NB4 (cell line): ENCODE measurements at regions not wholly inside any gene's neighbourhood (a gene's known extent, or its start where the extent isn't known, plus 50 kb on each side); places are given as distances from the start of the nearest gene placed in this dataset.

Experiments used
- DNase-seq: peaks from one replicate; pipeline ENCODE4 v3.0.0; 2010; ENCODE audit warnings: low read depth
- H3K4me3 ChIP-seq: one replicate; pipeline ENCODE4 v1.5.1; 2011; ENCODE audit warnings: mild to moderate bottlenecking, low read depth, low read length, moderate library complexity
- CTCF ChIP-seq: IDR thresholded peaks from one replicate; pipeline ENCODE4 v1.5.1; 2012; ENCODE audit warnings: low read depth, low read length
- MAX ChIP-seq: IDR thresholded peaks from 2 replicates; pipeline ENCODE4 v1.6.1; 2011; ENCODE audit warnings: low read depth, low read length
- MYC ChIP-seq: IDR thresholded peaks from 2 replicates; pipeline ENCODE4 v1.6.1; 2011; ENCODE audit warnings: low read depth, low read length
- POLR2A ChIP-seq: IDR thresholded peaks from 2 replicates; pipeline ENCODE4 v1.6.1; 2011; ENCODE audit warnings: mild to moderate bottlenecking; ENCODE audit not compliant: insufficient read length; ENCODE audit errors: extremely low read depth

GRCh38 chr2:129763966-129764365 is 215.5 kb upstream of the RAB6C start:
- no peak overlapping the region for H3K4me3 ChIP-seq
- no peak for DNase-seq
- no peak for TF ChIP-seq MYC

GRCh38 chr2:129764376-129765325 is 214.8 kb upstream of the RAB6C start:
- peak; percentile 27 for DNase-seq
- peak; percentile 57 for TF ChIP-seq CTCF
- no peak for TF ChIP-seq POLR2A
- TF ChIP-seq MAX, result no peak
- no peak for TF ChIP-seq MYC
- H3K4me3 ChIP-seq, result no peak overlapping the region

GRCh38 chr2:129765326-129765677 is 214.2 kb upstream of the RAB6C start:
- no peak for DNase-seq
- H3K4me3 ChIP-seq, result no peak overlapping the region
- TF ChIP-seq MYC (no peak), CTCF (no peak), MAX (no peak), POLR2A (no peak)

GRCh38 chr2:129765678-129766351 is 213.7 kb upstream of the RAB6C start:
- DNase-seq, result no peak
- no peak overlapping the region for H3K4me3 ChIP-seq
- TF ChIP-seq POLR2A (no peak), MYC (no peak), MAX (no peak), CTCF (no peak)

- no peak for DNase-seq
- no peak overlapping the region for H3K4me3 ChIP-seq
These were observed 213.0 kb upstream of the RAB6C start for GRCh38 chr2:129766374-129766993.

More at GRCh38 chr2:129766374-129766993, 213.0 kb upstream of the RAB6C start:
- no peak for TF ChIP-seq MAX
- no peak for TF ChIP-seq POLR2A
- TF ChIP-seq MYC, result no peak
- TF ChIP-seq CTCF, result no peak
